K562 (cell line): ENCODE measurements at regions not wholly inside any gene's neighbourhood (a gene's known extent, or its start where the extent isn't known, plus 50 kb on each side); places are given as distances from the start of the nearest gene placed in this dataset.

Source experiments
- ATAC-seq: fragments of 200-7000 bp; cut with Tn5 transposase; 3 replicates; pipeline ENCODE4 v1.9.1; 2020; ENCODE audit warnings: moderate library complexity
- BruUV-seq: library from RNA; stranded (reverse); fragments of 400-500 nt; replicated peaks from 2 replicates; lab custom pipeline; 2021; lab: Mats Ljungman, UMichigan
- CTCF ChIA-PET: fragments of 300-600 bp; formaldehyde crosslinking; extraction: SDS; loops from one replicate; lab custom pipeline; 2021; ENCODE audit warnings: low intra/inter-chr PET ratio; lab: Yijun Ruan, JAX
- POLR2A ChIA-PET: fragments of 300-600, 350-650 bp; sonication (Branson Sonifier 250); formaldehyde crosslinking; extraction: SDS; loops from one replicate; lab custom pipeline; 2021; ENCODE audit warnings: antibody characterized with exemption, inconsistent platforms; lab: Yijun Ruan, JAX
- DNase-seq, 4 experiments: peaks; one replicate each; pipeline versions ENCODE4 v3.0.0 to v3.0.0-alpha.2; 2011 to 2018; ENCODE audit warnings: low spot score in 3 of 4, mixed read lengths in 3 of 4; ENCODE audit errors: extremely low read depth in 1 of 4
- FAIRE-seq: peaks from 2 replicates; lab custom pipeline; 2011; peaks lifted over from hg19 to GRCh38; lab: Jason Lieb, UNC
- H2AFZ ChIP-seq: 2 replicates; pipeline ENCODE4 v1.6.0; 2011; ENCODE audit warnings: low read depth, low read length, control low read depth, inconsistent platforms
- H3K27ac ChIP-seq: fragments of 200-600 bp; 3 replicates; pipeline ENCODE4 v1.8.0; 2011; ENCODE audit warnings: low read depth, mild to moderate bottlenecking, control low read depth, inconsistent platforms, low read length, moderate library complexity, mixed read lengths; ENCODE audit errors: extremely low read depth
- H3K27me3 ChIP-seq, 2 experiments: fragments of 300-600 bp in 1 of 2; 2 replicates in 1 of 2; 3 replicates in 1 of 2; pipeline versions ENCODE4 v1.6.0 to v1.8.0; 2011; ENCODE audit warnings: inconsistent platforms in 2 of 2, low read length in 2 of 2, mild to moderate bottlenecking in 1 of 2, mixed read lengths in 1 of 2, moderate library complexity in 1 of 2; ENCODE audit not compliant: control insufficient read depth in 2 of 2, insufficient read depth in 2 of 2
- H3K36me3 ChIP-seq: fragments of 300-600 bp; 3 replicates; pipeline ENCODE4 v1.8.0; 2011; ENCODE audit warnings: mild to moderate bottlenecking, low read length, inconsistent platforms; ENCODE audit not compliant: control insufficient read depth, insufficient read depth
- H3K4me1 ChIP-seq, 2 experiments: fragments of 200-600 bp in 1 of 2; replicated peaks in 1 of 2; 2 replicates in 1 of 2; 3 replicates in 1 of 2; pipeline versions ENCODE4 v1.5.1 to v1.8.0; 2011; ENCODE audit warnings: inconsistent platforms in 2 of 2, low read length in 2 of 2, mild to moderate bottlenecking in 1 of 2, mixed read lengths in 1 of 2, moderate library complexity in 1 of 2; ENCODE audit not compliant: control insufficient read depth in 2 of 2, insufficient read depth in 2 of 2
- H3K4me2 ChIP-seq: 2 replicates; pipeline ENCODE4 v1.6.1; 2011; ENCODE audit warnings: low read length, control low read depth, inconsistent platforms, mixed read lengths; ENCODE audit not compliant: insufficient read depth
- H3K4me3 ChIP-seq: fragments of 200-600 bp; sonication (generic), shearing (Covaris generic); 2 replicates; pipeline ENCODE4 v1.5.1; 2016; ENCODE audit warnings: control low read depth, inconsistent platforms
- H3K79me2 ChIP-seq: fragments of 200-600 bp; 3 replicates; pipeline ENCODE4 v1.8.0; 2011; ENCODE audit warnings: low read length, inconsistent platforms; ENCODE audit not compliant: control insufficient read depth, insufficient read depth
- H3K9ac ChIP-seq, 2 experiments: 2 replicates each; pipeline versions ENCODE4 v1.6.0 to v1.6.1; 2011; ENCODE audit warnings: low read depth in 2 of 2, low read length in 2 of 2, control low read depth in 1 of 2, inconsistent platforms in 1 of 2, mild to moderate bottlenecking in 1 of 2, mixed read lengths in 1 of 2; ENCODE audit not compliant: insufficient read depth in 1 of 2
- H3K9me1 ChIP-seq: one replicate; pipeline ENCODE4 v1.6.0; 2011; ENCODE audit warnings: inconsistent platforms, mild to moderate bottlenecking, low read length, moderate library complexity; ENCODE audit not compliant: control insufficient read depth, insufficient read depth
- H3K9me3 ChIP-seq: replicated peaks from 2 replicates; pipeline ENCODE4 v1.5.1; 2011; ENCODE audit warnings: low read depth, low read length, inconsistent platforms; ENCODE audit not compliant: control insufficient read depth, insufficient read depth
- H4K20me1 ChIP-seq: replicated peaks from 2 replicates; pipeline ENCODE4 v1.6.1; 2011; ENCODE audit warnings: low read length, inconsistent platforms, mixed read lengths; ENCODE audit not compliant: control insufficient read depth, insufficient read depth
- EWSR1 ChIP-seq: fragments of 450-650 bp; IDR thresholded peaks from 2 replicates; pipeline ENCODE4 v1.6.1; 2018; ENCODE audit warnings: borderline replicate concordance, mild to moderate bottlenecking, low read depth, moderate library complexity; ENCODE audit not compliant: partially characterized antibody
- HCFC1 ChIP-seq: IDR thresholded peaks from 2 replicates; pipeline ENCODE4 v1.6.1; 2012; ENCODE audit warnings: low read depth, low read length, improper control_type of control experiment
- HDGF ChIP-seq: fragments of 450-650 bp; IDR thresholded peaks from 2 replicates; pipeline ENCODE4 v1.6.1; 2016
- MAFG ChIP-seq: fragments of 450-650 bp; conservative IDR thresholded peaks from 2 replicates; pipeline ENCODE4 v1.6.1; 2016; ENCODE audit warnings: missing genetic modification characterization, missing compliant biosample characterization
- MCM2 ChIP-seq: fragments of 450-650 bp; IDR thresholded peaks from 2 replicates; pipeline ENCODE4 v1.6.1; 2017; ENCODE audit warnings: low read depth, mild to moderate bottlenecking
- MEF2A ChIP-seq: IDR thresholded peaks from 2 replicates; pipeline ENCODE4 v1.6.1; 2011; ENCODE audit warnings: low read depth, mild to moderate bottlenecking, low read length, moderate library complexity; ENCODE audit not compliant: control insufficient read depth
- MYBL2 ChIP-seq, 2 experiments: fragments of 450-650 bp in 1 of 2; sonication (generic) in 1 of 2; formaldehyde crosslinking in 1 of 2; IDR thresholded peaks; 2 replicates each; pipeline versions ENCODE4 v1.6.1 to v1.8.1; 2017 to 2022; ENCODE audit warnings: borderline replicate concordance in 1 of 2, inconsistent platforms in 1 of 2, low read depth in 1 of 2, mild to moderate bottlenecking in 1 of 2, missing genetic modification reagents in 1 of 2, moderate library complexity in 1 of 2
- POLR2G ChIP-seq: fragments of 200-400 bp; formaldehyde crosslinking; IDR thresholded peaks from 2 replicates; pipeline ENCODE4 v1.6.1; 2017; ENCODE audit warnings: low read depth, mild to moderate bottlenecking, antibody characterized with exemption, low read length, moderate library complexity
- SLC30A9 ChIP-seq: fragments of 250-450 bp; sonication (Bioruptor Pico); IDR thresholded peaks from 2 replicates; pipeline ENCODE4 v1.8.0; 2022; ENCODE audit warnings: mild to moderate bottlenecking, moderate library complexity
- SMAD4 ChIP-seq: fragments of 250-450 bp; sonication (Bioruptor Pico); conservative IDR thresholded peaks from 2 replicates; pipeline ENCODE4 v1.8.0; 2021; ENCODE audit warnings: inconsistent platforms, mild to moderate bottlenecking, moderate library complexity
- TAF9B ChIP-seq: fragments of 450-650 bp; IDR thresholded peaks from 2 replicates; pipeline ENCODE4 v1.6.1; 2018; ENCODE audit warnings: mild to moderate bottlenecking; ENCODE audit not compliant: partially characterized antibody
- TCFL5 ChIP-seq: fragments of 250-450 bp; sonication (Bioruptor Pico); conservative IDR thresholded peaks from 2 replicates; pipeline ENCODE4 v1.6.1; 2021; ENCODE audit warnings: mild to moderate bottlenecking, moderate library complexity, matching md5 sums
- ZNF75A ChIP-seq: fragments of 450-650 bp; formaldehyde crosslinking; IDR thresholded peaks from 2 replicates; pipeline ENCODE4 v1.4.0; 2020; ENCODE audit warnings: mild to moderate bottlenecking
- ZNF766 ChIP-seq: fragments of 200-800 bp; sonication (Bioruptor generic); conservative IDR thresholded peaks from 2 replicates; pipeline ENCODE4 v1.6.1; 2016; ENCODE audit warnings: missing genetic modification characterization, missing compliant biosample characterization
- ZNF79 ChIP-seq: fragments of 250-450 bp; sonication (Bioruptor Pico); IDR thresholded peaks from 2 replicates; pipeline ENCODE4 v1.4.0; 2020; ENCODE audit warnings: low read depth, mild to moderate bottlenecking, moderate library complexity
- in situ Hi-C: fragments of 300-500 bp; cut with MboI; formaldehyde crosslinking; loops from 4 replicates; pipeline ENCODE4 v1.15.0; 2018; ENCODE audit warnings: inconsistent platforms, mixed read lengths
- intact Hi-C: fragments of 100-400 bp; cut with micrococcal nuclease; formaldehyde crosslinking; loops from 2 replicates; pipeline ENCODE4 v1.14.2; 2022
- TF ChIP-seq, protein P1 (sequence below): sonication (generic); formaldehyde crosslinking; IDR thresholded peaks from 2 replicates; pipeline ENCODE4 v1.8.1; 2023; ENCODE audit warnings: mild to moderate bottlenecking, missing genetic modification reagents
- TF ChIP-seq, protein P2 (sequence below): fragments of 250-450 bp; sonication (Bioruptor Pico); IDR thresholded peaks from 2 replicates; pipeline ENCODE4 v1.5.0; 2020; ENCODE audit warnings: mild to moderate bottlenecking, borderline replicate concordance
- TF ChIP-seq, protein P3 (sequence below): fragments of 250-450 bp; sonication (Bioruptor Pico); IDR thresholded peaks from 2 replicates; pipeline ENCODE4 v1.6.1; 2021; ENCODE audit warnings: mild to moderate bottlenecking

DNA sequence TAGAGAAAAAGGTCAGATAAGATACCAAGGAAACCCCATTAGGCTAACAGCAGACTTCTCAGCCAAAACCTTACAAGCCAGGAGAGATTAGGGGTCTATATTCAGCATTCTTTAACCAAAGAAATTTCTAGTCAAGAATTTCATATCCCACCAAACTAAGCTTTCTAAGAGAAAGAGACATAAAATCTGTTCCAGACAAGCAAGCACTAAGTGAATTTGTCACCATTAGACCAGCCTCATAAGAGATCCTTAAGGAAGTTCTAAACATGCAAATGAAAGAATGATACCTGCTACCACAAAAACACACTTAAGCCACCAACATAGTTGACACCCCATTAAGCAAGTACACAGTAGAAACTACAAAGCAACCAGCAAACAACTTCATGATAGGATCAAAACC, 276.2 kb downstream of the C11orf87 start:
- BruUV-seq, result no TSS peak
- no peaks in the 10 kb centered on the region for H3K9me3 ChIP-seq
- ChIA-PET POLR2A (no interaction called here), CTCF (no interaction called here)
- no peaks in the 10 kb centered on the region; a peak in 1 of 5 replicates for H3K27me3 ChIP-seq
- no peak overlapping the region for H3K4me2 ChIP-seq
- H3K79me2 ChIP-seq, result no peaks in the 10 kb centered on the region
- H3K4me1 ChIP-seq, result no peaks in the 10 kb centered on the region
- no peak overlapping the region for H3K27ac ChIP-seq
- ATAC-seq (no peak), DNase-seq (no peak), FAIRE-seq (no peak)
- no peaks in the 10 kb centered on the region for H3K36me3 ChIP-seq
- intact Hi-C loops, result no loop called here
- H3K9ac ChIP-seq, result no peak overlapping the region
- H3K4me3 ChIP-seq, result no peak overlapping the region
- H3K9me1 ChIP-seq, result no peaks in the 10 kb centered on the region
- H4K20me1 ChIP-seq, result no peaks in the 10 kb centered on the region
- in situ Hi-C loops, result no loop called here
- no peak overlapping the region for H2AFZ ChIP-seq
- TF ChIP-seq POLR2G (no peak), SMAD4 (CRISPR knock-in tag) (no peak), MCM2 (no peak), SLC30A9 (CRISPR knock-in tag) (no peak), HCFC1 (no peak), ZNF75A (CRISPR knock-in tag) (no peak), TCFL5 (CRISPR knock-in tag) (no peak), ZNF79 (CRISPR knock-in tag) (no peak), MAFG (tag) (no peak), MEF2A (no peak), HDGF (no peak), EWSR1 (no peak), MYBL2 (IDR thresholded peaks at IDR 0.05; ENCODE audit: low read depth) (no peak), MYBL2 (CRISPR knock-in tag; IDR thresholded peaks at IDR 0.05; ENCODE audit: borderline replicate concordance) (no peak), TAF9B (no peak), ZNF766 (CRISPR knock-in tag) (no peak)
- TF ChIP-seq, protein P1, sequence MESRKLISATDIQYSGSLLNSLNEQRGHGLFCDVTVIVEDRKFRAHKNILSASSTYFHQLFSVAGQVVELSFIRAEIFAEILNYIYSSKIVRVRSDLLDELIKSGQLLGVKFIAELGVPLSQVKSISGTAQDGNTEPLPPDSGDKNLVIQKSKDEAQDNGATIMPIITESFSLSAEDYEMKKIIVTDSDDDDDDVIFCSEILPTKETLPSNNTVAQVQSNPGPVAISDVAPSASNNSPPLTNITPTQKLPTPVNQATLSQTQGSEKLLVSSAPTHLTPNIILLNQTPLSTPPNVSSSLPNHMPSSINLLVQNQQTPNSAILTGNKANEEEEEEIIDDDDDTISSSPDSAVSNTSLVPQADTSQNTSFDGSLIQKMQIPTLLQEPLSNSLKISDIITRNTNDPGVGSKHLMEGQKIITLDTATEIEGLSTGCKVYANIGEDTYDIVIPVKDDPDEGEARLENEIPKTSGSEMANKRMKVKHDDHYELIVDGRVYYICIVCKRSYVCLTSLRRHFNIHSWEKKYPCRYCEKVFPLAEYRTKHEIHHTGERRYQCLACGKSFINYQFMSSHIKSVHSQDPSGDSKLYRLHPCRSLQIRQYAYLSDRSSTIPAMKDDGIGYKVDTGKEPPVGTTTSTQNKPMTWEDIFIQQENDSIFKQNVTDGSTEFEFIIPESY (CRISPR knock-in tag), result no peak
- TF ChIP-seq, protein P2, sequence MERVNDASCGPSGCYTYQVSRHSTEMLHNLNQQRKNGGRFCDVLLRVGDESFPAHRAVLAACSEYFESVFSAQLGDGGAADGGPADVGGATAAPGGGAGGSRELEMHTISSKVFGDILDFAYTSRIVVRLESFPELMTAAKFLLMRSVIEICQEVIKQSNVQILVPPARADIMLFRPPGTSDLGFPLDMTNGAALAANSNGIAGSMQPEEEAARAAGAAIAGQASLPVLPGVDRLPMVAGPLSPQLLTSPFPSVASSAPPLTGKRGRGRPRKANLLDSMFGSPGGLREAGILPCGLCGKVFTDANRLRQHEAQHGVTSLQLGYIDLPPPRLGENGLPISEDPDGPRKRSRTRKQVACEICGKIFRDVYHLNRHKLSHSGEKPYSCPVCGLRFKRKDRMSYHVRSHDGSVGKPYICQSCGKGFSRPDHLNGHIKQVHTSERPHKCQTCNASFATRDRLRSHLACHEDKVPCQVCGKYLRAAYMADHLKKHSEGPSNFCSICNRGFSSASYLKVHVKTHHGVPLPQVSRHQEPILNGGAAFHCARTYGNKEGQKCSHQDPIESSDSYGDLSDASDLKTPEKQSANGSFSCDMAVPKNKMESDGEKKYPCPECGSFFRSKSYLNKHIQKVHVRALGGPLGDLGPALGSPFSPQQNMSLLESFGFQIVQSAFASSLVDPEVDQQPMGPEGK (CRISPR knock-in tag), result no peak
- TF ChIP-seq, protein P3, sequence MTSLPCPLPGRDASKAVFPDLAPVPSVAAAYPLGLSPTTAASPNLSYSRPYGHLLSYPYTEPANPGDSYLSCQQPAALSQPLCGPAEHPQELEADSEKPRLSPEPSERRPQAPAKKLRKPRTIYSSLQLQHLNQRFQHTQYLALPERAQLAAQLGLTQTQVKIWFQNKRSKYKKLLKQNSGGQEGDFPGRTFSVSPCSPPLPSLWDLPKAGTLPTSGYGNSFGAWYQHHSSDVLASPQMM (CRISPR knock-in tag), result no peak
